ENCODE measurements at regions not wholly inside any gene's neighbourhood (a gene's known extent, or its start where the extent isn't known, plus 50 kb on each side); places are given as distances from the start of the nearest gene placed in this dataset.

DNA sequence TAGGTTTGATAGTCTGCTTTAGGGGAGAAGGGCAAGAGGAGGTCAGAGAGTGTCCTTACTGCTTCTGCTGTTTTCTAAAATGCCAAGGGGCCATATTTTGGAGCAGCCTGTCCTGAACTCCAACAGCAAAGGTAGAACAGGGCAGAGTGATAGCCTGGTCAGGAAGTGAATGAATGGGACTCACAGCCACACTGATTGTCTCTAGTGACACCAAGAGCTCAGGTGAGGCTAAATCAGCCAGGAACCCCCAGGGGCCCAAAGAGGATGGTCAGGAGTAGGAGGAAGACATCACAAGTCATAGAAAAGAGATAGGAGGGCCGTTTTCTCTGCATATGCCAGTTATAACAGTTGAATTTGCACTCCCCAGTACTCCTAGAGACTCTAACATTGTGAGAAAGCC, 97.4 kb upstream of the DUSP10 start:
- TF ChIP-seq POLR2A (IDR thresholded peaks at IDR 0.05) = no peak
- TF ChIP-seq, protein P1, sequence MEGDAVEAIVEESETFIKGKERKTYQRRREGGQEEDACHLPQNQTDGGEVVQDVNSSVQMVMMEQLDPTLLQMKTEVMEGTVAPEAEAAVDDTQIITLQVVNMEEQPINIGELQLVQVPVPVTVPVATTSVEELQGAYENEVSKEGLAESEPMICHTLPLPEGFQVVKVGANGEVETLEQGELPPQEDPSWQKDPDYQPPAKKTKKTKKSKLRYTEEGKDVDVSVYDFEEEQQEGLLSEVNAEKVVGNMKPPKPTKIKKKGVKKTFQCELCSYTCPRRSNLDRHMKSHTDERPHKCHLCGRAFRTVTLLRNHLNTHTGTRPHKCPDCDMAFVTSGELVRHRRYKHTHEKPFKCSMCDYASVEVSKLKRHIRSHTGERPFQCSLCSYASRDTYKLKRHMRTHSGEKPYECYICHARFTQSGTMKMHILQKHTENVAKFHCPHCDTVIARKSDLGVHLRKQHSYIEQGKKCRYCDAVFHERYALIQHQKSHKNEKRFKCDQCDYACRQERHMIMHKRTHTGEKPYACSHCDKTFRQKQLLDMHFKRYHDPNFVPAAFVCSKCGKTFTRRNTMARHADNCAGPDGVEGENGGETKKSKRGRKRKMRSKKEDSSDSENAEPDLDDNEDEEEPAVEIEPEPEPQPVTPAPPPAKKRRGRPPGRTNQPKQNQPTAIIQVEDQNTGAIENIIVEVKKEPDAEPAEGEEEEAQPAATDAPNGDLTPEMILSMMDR (IDR thresholded peaks at IDR 0.05) = no peak

Data from uterus (tissue), 2 donors.